ENCODE measurements at regions not wholly inside any gene's neighbourhood (a gene's known extent, or its start where the extent isn't known, plus 50 kb on each side); places are given as distances from the start of the nearest gene placed in this dataset.
"Not testable (repeated sequence)": the region's sequence is repeated elsewhere in the genome, so short reads cannot be mapped to it uniquely, and the experiment has no call there.

GRCh38 chr7:17582696-17583095, 284.2 kb downstream of the AHR start:
- intact Hi-C loops (cut with micrococcal nuclease); DNase-seq; ATAC-seq: not testable (repeated sequence)

GRCh38 chr7:17583786-17584185, 285.3 kb downstream of the AHR start:
- intact Hi-C loops (cut with micrococcal nuclease) = no loop called here
- ATAC-seq (no peak), DNase-seq (no peak)

- intact Hi-C loops (cut with micrococcal nuclease) = no loop called here
- no peak for DNase-seq
- no peak for ATAC-seq
These were observed 286.4 kb downstream of the AHR start for GRCh38 chr7:17584822-17585221.

- intact Hi-C loops (cut with micrococcal nuclease) = no loop called here
- no peak for ATAC-seq
- DNase-seq = no peak
These were observed 288.3 kb downstream of the AHR start for GRCh38 chr7:17586711-17587110.

- intact Hi-C loops (cut with micrococcal nuclease) = no loop called here
- DNase-seq (no peak), ATAC-seq (no peak)
These were observed 290.3 kb downstream of the AHR start for GRCh38 chr7:17588730-17589129.

- intact Hi-C loops (cut with micrococcal nuclease) = no loop called here
- no peak for ATAC-seq
These were observed 291.2 kb downstream of the AHR start for GRCh38 chr7:17589671-17590070.

GRCh38 chr7:17590221-17590620, 291.8 kb downstream of the AHR start:
- DNase-seq (no peak), ATAC-seq (no peak)
- intact Hi-C loops (cut with micrococcal nuclease) = no loop called here

More at GRCh38 chr7:17589671-17590070, 291.2 kb downstream of the AHR start:
- DNase-seq = no peak

GRCh38 chr7:17593819-17594419, 295.5 kb downstream of the AHR start:
- ATAC-seq (no peak), DNase-seq (no peak)
- intact Hi-C loops (cut with micrococcal nuclease) = no loop called here

- ATAC-seq = no peak
- intact Hi-C loops (cut with micrococcal nuclease) = no loop called here
- DNase-seq = no peak
These were observed 297.1 kb downstream of the AHR start for GRCh38 chr7:17595546-17595945.

GRCh38 chr7:17598305-17598704, 299.9 kb downstream of the AHR start:
- no peak for ATAC-seq
- intact Hi-C loops (cut with micrococcal nuclease) = no loop called here
- DNase-seq = no peak

GRCh38 chr7:17598846-17599245, 300.4 kb downstream of the AHR start:
- DNase-seq (no peak), ATAC-seq (no peak)
- intact Hi-C loops (cut with micrococcal nuclease) = no loop called here

- DNase-seq (no peak), ATAC-seq (no peak)
- intact Hi-C loops (cut with micrococcal nuclease) = no loop called here
These were observed 301.4 kb downstream of the AHR start for GRCh38 chr7:17599733-17600339.

GRCh38 chr7:17600340-17600752, 301.9 kb downstream of the AHR start:
- ATAC-seq (no peak), DNase-seq (no peak)
- intact Hi-C loops (cut with micrococcal nuclease) = no loop called here

GRCh38 chr7:17601921-17602320, 303.5 kb downstream of the AHR start:
- intact Hi-C loops (cut with micrococcal nuclease) = no loop called here
- DNase-seq = no peak

GRCh38 chr7:17608114-17608833, 309.8 kb downstream of the AHR start:
- intact Hi-C loops (cut with micrococcal nuclease) = no loop called here
- DNase-seq (no peak), ATAC-seq (no peak)

More at GRCh38 chr7:17601921-17602320, 303.5 kb downstream of the AHR start:
- no peak for ATAC-seq

GRCh38 chr7:17611611-17612010, 313.2 kb downstream of the AHR start:
- ATAC-seq (no peak), DNase-seq (no peak)
- intact Hi-C loops (cut with micrococcal nuclease) = no loop called here

- intact Hi-C loops (cut with micrococcal nuclease) = no loop called here
- DNase-seq (no peak), ATAC-seq (no peak)
These were observed 315.0 kb downstream of the AHR start for GRCh38 chr7:17613338-17614041.

GRCh38 chr7:17617380-17617779, 318.9 kb downstream of the AHR start:
- no peak for DNase-seq
- ATAC-seq = no peak
- intact Hi-C loops (cut with micrococcal nuclease) = no loop called here

- DNase-seq (no peak), ATAC-seq (no peak)
- intact Hi-C loops (cut with micrococcal nuclease) = no loop called here
These were observed 319.6 kb downstream of the AHR start for GRCh38 chr7:17617857-17618651.
